Caki2 (cell line): ENCODE measurements at regions not wholly inside any gene's neighbourhood (a gene's known extent, or its start where the extent isn't known, plus 50 kb on each side); places are given as distances from the start of the nearest gene placed in this dataset.
"Not testable (repeated sequence)": the region's sequence is repeated elsewhere in the genome, so short reads cannot be mapped to it uniquely, and the experiment has no call there.

Experiments
- DNase-seq: peaks from one replicate; pipeline ENCODE4 v3.0.0-alpha.2; 2015; ENCODE audit warnings: low read depth
- in situ Hi-C: cut with HindIII; loops from 2 replicates; pipeline ENCODE4 v1.10.0; 2016; ENCODE audit warnings: low sequenced_read_pairs, low pct_unique_long_range_greater_than_20kb, mixed read lengths

- in situ Hi-C loops, result no loop called here
Measured at GRCh38 chr12:97616946-97617345, 154.3 kb downstream of the RMST start.

GRCh38 chr12:97628962-97629361 lies 166.4 kb downstream of the RMST start:
- in situ Hi-C loops, result no loop called here
- DNase-seq, result no peak

More at GRCh38 chr12:97616946-97617345, 154.3 kb downstream of the RMST start:
- DNase-seq, result no peak

GRCh38 chr12:97629382-97629781 lies 166.8 kb downstream of the RMST start:
- DNase-seq, result no peak
- in situ Hi-C loops, result no loop called here

GRCh38 chr12:97630356-97630755 lies 167.8 kb downstream of the RMST start:
- no peak for DNase-seq
- in situ Hi-C loops, result no loop called here

GRCh38 chr12:97630875-97631274 lies 168.3 kb downstream of the RMST start:
- in situ Hi-C loops, result no loop called here
- no peak for DNase-seq

- peak; percentile 5 for DNase-seq
- in situ Hi-C loops, result no loop called here
Measured at GRCh38 chr12:97637770-97638169, 175.2 kb downstream of the RMST start.

GRCh38 chr12:97638739-97639138 lies 176.1 kb downstream of the RMST start:
- in situ Hi-C loops, result no loop called here
- no peak for DNase-seq

GRCh38 chr12:97639702-97640101 lies 177.1 kb downstream of the RMST start:
- DNase-seq, result peak; percentile 57
- in situ Hi-C loops, result no loop called here

GRCh38 chr12:97640826-97641225 lies 178.2 kb downstream of the RMST start:
- in situ Hi-C loops, result no loop called here
- DNase-seq, result peak; percentile 15

GRCh38 chr12:97642911-97643310 lies 180.3 kb downstream of the RMST start:
- in situ Hi-C loops, result no loop called here
- DNase-seq, result no peak

GRCh38 chr12:97643924-97644323 lies 181.3 kb downstream of the RMST start:
- peak; percentile 51 for DNase-seq
- in situ Hi-C loops, result no loop called here

- DNase-seq, result no peak
- in situ Hi-C loops, result no loop called here
Measured at GRCh38 chr12:97645726-97646125, 183.1 kb downstream of the RMST start.

GRCh38 chr12:97647142-97647541 lies 184.5 kb downstream of the RMST start:
- DNase-seq, result no peak
- in situ Hi-C loops, result no loop called here

- in situ Hi-C loops, result no loop called here
- peak; percentile 10 for DNase-seq
Measured at GRCh38 chr12:97650242-97650641, 187.6 kb downstream of the RMST start.

- in situ Hi-C loops, result not testable (repeated sequence)
Measured at GRCh38 chr12:97656548-97656947, 193.9 kb downstream of the RMST start.

GRCh38 chr12:97659117-97659880 lies 196.7 kb downstream of the RMST start:
- in situ Hi-C loops, result no loop called here
- no peak for DNase-seq

More at GRCh38 chr12:97656548-97656947, 193.9 kb downstream of the RMST start:
- DNase-seq, result not testable (repeated sequence)

- no peak for DNase-seq
- in situ Hi-C loops, result no loop called here
Measured at GRCh38 chr12:97666263-97666662, 203.7 kb downstream of the RMST start.

GRCh38 chr12:97672870-97673269 lies 210.3 kb downstream of the RMST start:
- DNase-seq, result no peak
- in situ Hi-C loops, result no loop called here

GRCh38 chr12:97680751-97681150 lies 218.1 kb downstream of the RMST start:
- in situ Hi-C loops, result no loop called here
- DNase-seq, result no peak
